ENCODE measurements at regions not wholly inside any gene's neighbourhood (a gene's known extent, or its start where the extent isn't known, plus 50 kb on each side); places are given as distances from the start of the nearest gene placed in this dataset.
"Not testable (repeated sequence)": the region's sequence is repeated elsewhere in the genome, so short reads cannot be mapped to it uniquely, and the experiment has no call there.

DNA sequence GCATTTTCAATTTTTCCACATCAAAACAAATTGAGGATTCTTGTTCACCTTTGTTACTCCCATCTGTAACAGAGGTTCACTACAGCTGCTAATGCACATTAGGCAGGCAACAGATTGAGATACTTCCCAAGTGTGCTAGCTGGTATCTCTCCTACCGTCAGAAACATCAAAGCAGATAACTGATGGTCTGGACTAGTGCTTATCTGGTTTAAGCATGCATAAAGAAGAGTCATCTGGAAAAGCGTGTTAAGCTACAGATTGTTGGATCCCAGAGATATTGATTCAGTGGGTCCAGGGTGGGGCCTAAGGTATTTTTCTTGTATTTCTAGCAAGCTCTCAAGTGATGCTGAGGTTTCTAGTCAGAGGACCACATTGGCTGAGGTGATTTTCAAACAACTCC lies 122.0 kb upstream of the NEK3 start:
- DNase-seq; H3K36me3 Mint-ChIP-seq; H3K4me3 ChIP-seq (ENCODE audit: low read length); H3K4me1 Mint-ChIP-seq; H3K36me3 ChIP-seq (ENCODE audit: insufficient read depth, low read length); H3K4me1 ChIP-seq (ENCODE audit: insufficient read depth, low read length); H3K9me3 Mint-ChIP-seq; H3K27me3 ChIP-seq (ENCODE audit: insufficient read depth, low read length, poor library complexity, severe bottlenecking); H3K4me3 Mint-ChIP-seq; H3K27ac ChIP-seq (ENCODE audit: low read depth, low read length); POLR2A ChIA-PET; CTCF ChIA-PET; H3K27ac Mint-ChIP-seq; H3K9me3 ChIP-seq (ENCODE audit: low read length): not testable (repeated sequence)
- H3K27me3 Mint-ChIP-seq: peaks cover 2 to 12% of the 10 kb centered on the region in 2 donors

DNA sequence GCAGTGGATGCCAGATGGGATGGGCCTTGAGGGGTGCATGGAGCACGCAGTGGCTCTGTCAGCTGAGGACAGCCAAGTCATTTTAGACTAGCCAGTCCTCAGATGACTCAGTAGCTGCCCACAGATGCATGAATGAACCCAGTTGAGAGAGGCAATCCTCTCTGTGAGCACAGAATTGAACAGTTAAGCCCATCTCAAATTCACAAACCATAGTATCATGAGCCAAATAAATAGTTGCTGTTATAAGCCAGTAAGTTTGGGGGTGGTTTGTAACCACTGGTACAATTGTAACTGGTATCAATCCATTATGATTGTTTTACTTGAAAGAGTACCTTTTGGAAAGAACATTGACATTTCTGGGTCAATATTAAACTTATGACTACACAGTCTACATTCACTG lies 120.0 kb upstream of the NEK3 start:
- H3K4me3 Mint-ChIP-seq; H3K9me3 ChIP-seq (ENCODE audit: low read length); H3K36me3 Mint-ChIP-seq; H3K27me3 ChIP-seq (ENCODE audit: insufficient read depth, low read length, poor library complexity, severe bottlenecking); DNase-seq; H3K27me3 Mint-ChIP-seq; H3K4me3 ChIP-seq (ENCODE audit: low read length); POLR2A ChIA-PET; CTCF ChIA-PET; H3K9me3 Mint-ChIP-seq; H3K36me3 ChIP-seq (ENCODE audit: insufficient read depth, low read length); H3K4me1 Mint-ChIP-seq; H3K27ac Mint-ChIP-seq; H3K4me1 ChIP-seq (ENCODE audit: insufficient read depth, low read length); H3K27ac ChIP-seq (ENCODE audit: low read depth, low read length): not testable (repeated sequence)

GRCh38 chr13:52254299-52254698 lies 94.9 kb upstream of the NEK3 start:
- H3K36me3 Mint-ChIP-seq; H3K4me3 ChIP-seq (ENCODE audit: low read length); H3K9me3 Mint-ChIP-seq; CTCF ChIA-PET; H3K9me3 ChIP-seq (ENCODE audit: low read length); H3K4me3 Mint-ChIP-seq; H3K27me3 Mint-ChIP-seq; H3K27me3 ChIP-seq (ENCODE audit: insufficient read depth, low read length, poor library complexity, severe bottlenecking); H3K27ac ChIP-seq (ENCODE audit: low read depth, low read length); H3K27ac Mint-ChIP-seq; H3K36me3 ChIP-seq (ENCODE audit: insufficient read depth, low read length); POLR2A ChIA-PET; H3K4me1 Mint-ChIP-seq; DNase-seq; H3K4me1 ChIP-seq (ENCODE audit: insufficient read depth, low read length): not testable (repeated sequence)

GRCh38 chr13:52240752-52241151 lies 81.4 kb upstream of the NEK3 start:
- CTCF ChIA-PET; H3K36me3 Mint-ChIP-seq; H3K4me1 ChIP-seq (ENCODE audit: insufficient read depth, low read length); H3K4me3 Mint-ChIP-seq; POLR2A ChIA-PET; H3K4me3 ChIP-seq (ENCODE audit: low read length); H3K9me3 ChIP-seq (ENCODE audit: low read length); DNase-seq; H3K27ac Mint-ChIP-seq; H3K27me3 ChIP-seq (ENCODE audit: insufficient read depth, low read length, poor library complexity, severe bottlenecking); H3K27me3 Mint-ChIP-seq; H3K36me3 ChIP-seq (ENCODE audit: insufficient read depth, low read length); H3K9me3 Mint-ChIP-seq; H3K27ac ChIP-seq (ENCODE audit: low read depth, low read length); H3K4me1 Mint-ChIP-seq: not testable (repeated sequence)

GRCh38 chr13:52235900-52236595 lies 76.7 kb upstream of the NEK3 start:
- CTCF ChIA-PET; H3K4me3 ChIP-seq (ENCODE audit: low read length); H3K27ac ChIP-seq (ENCODE audit: low read depth, low read length); H3K4me3 Mint-ChIP-seq; H3K27me3 Mint-ChIP-seq; H3K9me3 Mint-ChIP-seq; H3K27me3 ChIP-seq (ENCODE audit: insufficient read depth, low read length, poor library complexity, severe bottlenecking); H3K36me3 Mint-ChIP-seq; H3K27ac Mint-ChIP-seq; H3K4me1 ChIP-seq (ENCODE audit: insufficient read depth, low read length); POLR2A ChIA-PET; H3K9me3 ChIP-seq (ENCODE audit: low read length); H3K36me3 ChIP-seq (ENCODE audit: insufficient read depth, low read length); H3K4me1 Mint-ChIP-seq: not testable (repeated sequence)
- DNase-seq: peak; percentile 4 to 58 (median 37)

DNA sequence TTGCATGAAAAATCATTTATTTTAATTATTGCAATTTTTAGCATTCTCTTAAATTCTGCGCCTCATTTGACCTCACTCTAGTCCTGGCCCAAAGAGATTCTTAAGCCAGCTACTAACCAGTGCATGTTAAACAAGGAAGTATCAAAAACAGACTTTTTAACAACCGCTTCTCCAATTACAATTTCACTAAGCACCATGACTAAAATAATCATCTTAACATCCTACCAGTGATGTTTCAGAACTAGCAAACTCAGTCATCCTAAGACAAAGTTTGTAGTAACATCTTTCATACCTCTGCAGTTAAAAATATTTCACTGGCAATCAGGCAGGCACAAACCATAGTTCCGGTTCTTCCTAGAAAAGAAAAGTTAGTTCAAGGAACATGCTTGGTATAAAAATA lies 75.5 kb upstream of the NEK3 start:
- H3K27me3 ChIP-seq (ENCODE audit: insufficient read depth, low read length, poor library complexity, severe bottlenecking); H3K36me3 Mint-ChIP-seq; H3K27ac Mint-ChIP-seq; POLR2A ChIA-PET; H3K4me3 ChIP-seq (ENCODE audit: low read length); H3K4me1 Mint-ChIP-seq; H3K27ac ChIP-seq (ENCODE audit: low read depth, low read length); H3K36me3 ChIP-seq (ENCODE audit: insufficient read depth, low read length); H3K4me1 ChIP-seq (ENCODE audit: insufficient read depth, low read length); H3K9me3 ChIP-seq (ENCODE audit: low read length); CTCF ChIA-PET; H3K4me3 Mint-ChIP-seq; DNase-seq; H3K27me3 Mint-ChIP-seq; H3K9me3 Mint-ChIP-seq: not testable (repeated sequence)

DNA sequence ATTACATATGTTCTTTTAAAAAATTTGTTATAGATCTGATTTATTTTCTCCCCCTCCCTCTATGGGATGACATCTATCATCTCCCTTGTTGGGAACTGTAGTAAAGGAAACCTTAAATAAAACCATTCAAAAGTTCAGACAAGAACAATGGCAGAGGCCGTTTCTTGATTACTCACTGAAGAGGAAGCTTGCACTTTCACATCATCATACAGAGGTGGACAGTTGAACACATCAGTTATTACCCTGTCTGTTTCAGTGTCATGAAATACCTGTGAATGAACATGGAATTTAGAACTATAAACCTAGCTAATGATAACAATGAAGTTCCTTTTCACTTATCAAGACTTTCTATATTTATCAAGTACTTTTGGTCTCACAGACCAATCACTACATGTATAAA lies 63.7 kb upstream of the NEK3 start:
- H3K9me3 Mint-ChIP-seq; POLR2A ChIA-PET; H3K4me3 ChIP-seq (ENCODE audit: low read length); H3K36me3 Mint-ChIP-seq; H3K4me1 ChIP-seq (ENCODE audit: insufficient read depth, low read length); H3K27ac ChIP-seq (ENCODE audit: low read depth, low read length); H3K4me3 Mint-ChIP-seq; DNase-seq; H3K4me1 Mint-ChIP-seq; H3K36me3 ChIP-seq (ENCODE audit: insufficient read depth, low read length); H3K9me3 ChIP-seq (ENCODE audit: low read length); CTCF ChIA-PET; H3K27me3 Mint-ChIP-seq; H3K27ac Mint-ChIP-seq; H3K27me3 ChIP-seq (ENCODE audit: insufficient read depth, low read length, poor library complexity, severe bottlenecking): not testable (repeated sequence)

GRCh38 chr13:52213920-52214319 lies 54.5 kb upstream of the NEK3 start:
- H3K9me3 ChIP-seq (ENCODE audit: low read length); H3K4me3 Mint-ChIP-seq; POLR2A ChIA-PET; H3K36me3 ChIP-seq (ENCODE audit: insufficient read depth, low read length); H3K4me3 ChIP-seq (ENCODE audit: low read length); H3K36me3 Mint-ChIP-seq; H3K27ac Mint-ChIP-seq; CTCF ChIA-PET; H3K27me3 ChIP-seq (ENCODE audit: insufficient read depth, low read length, poor library complexity, severe bottlenecking); H3K9me3 Mint-ChIP-seq; H3K4me1 ChIP-seq (ENCODE audit: insufficient read depth, low read length); DNase-seq; H3K27ac ChIP-seq (ENCODE audit: low read depth, low read length); H3K4me1 Mint-ChIP-seq: not testable (repeated sequence)
- H3K27me3 Mint-ChIP-seq: peaks cover 18 to 52% of the 10 kb centered on the region in 2 donors

DNA sequence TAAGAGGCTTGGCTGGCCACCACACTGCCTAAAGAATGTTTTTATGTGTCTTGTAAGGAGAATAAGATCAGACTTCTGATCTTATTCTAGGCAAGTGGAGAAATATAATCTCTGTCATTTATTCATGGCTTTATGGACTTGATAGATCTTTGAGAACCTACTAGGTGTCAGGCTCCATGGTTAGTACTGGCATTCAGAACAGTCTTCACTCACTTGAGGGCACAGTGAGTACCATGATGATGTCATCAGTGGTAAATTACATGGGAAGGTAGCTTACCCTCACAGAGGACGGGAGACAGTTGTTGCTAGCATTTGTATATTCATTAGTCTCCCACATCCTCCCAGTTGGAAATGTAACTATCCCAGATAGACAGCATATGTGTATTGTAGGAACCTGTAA lies 53.5 kb upstream of the NEK3 start:
- H3K9me3 Mint-ChIP-seq; H3K27ac ChIP-seq (ENCODE audit: low read depth, low read length); DNase-seq; H3K4me3 Mint-ChIP-seq; H3K4me3 ChIP-seq (ENCODE audit: low read length); H3K36me3 ChIP-seq (ENCODE audit: insufficient read depth, low read length); POLR2A ChIA-PET; H3K4me1 ChIP-seq (ENCODE audit: insufficient read depth, low read length); H3K27me3 ChIP-seq (ENCODE audit: insufficient read depth, low read length, poor library complexity, severe bottlenecking); CTCF ChIA-PET; H3K36me3 Mint-ChIP-seq; H3K9me3 ChIP-seq (ENCODE audit: low read length); H3K27ac Mint-ChIP-seq; H3K4me1 Mint-ChIP-seq: not testable (repeated sequence)
- H3K27me3 Mint-ChIP-seq: peaks cover 18 to 54% of the 10 kb centered on the region in 2 donors

All from CD8-positive, alpha-beta memory T cell (primary cell).